ENCODE measurements at regions not wholly inside any gene's neighbourhood (a gene's known extent, or its start where the extent isn't known, plus 50 kb on each side); places are given as distances from the start of the nearest gene placed in this dataset.

GRCh38 chr16:85990861-85991301, 91.9 kb downstream of the IRF8 start:
- DNase-seq (no peak), ATAC-seq (no peak)

GRCh38 chr16:85991425-85991824, 92.5 kb downstream of the IRF8 start:
- no peak for DNase-seq
- no peak for ATAC-seq

GRCh38 chr16:85991856-85992255, 92.9 kb downstream of the IRF8 start:
- DNase-seq: no peak
- no peak for ATAC-seq

- no peak for ATAC-seq
- DNase-seq: no peak
Observed at GRCh38 chr16:85992359-85992758, 93.4 kb downstream of the IRF8 start.

GRCh38 chr16:85992779-85993178, 93.8 kb downstream of the IRF8 start:
- DNase-seq (no peak), ATAC-seq (no peak)

- DNase-seq (no peak), ATAC-seq (no peak)
Observed at GRCh38 chr16:85994492-85995490, 95.8 kb downstream of the IRF8 start.

GRCh38 chr16:85995541-85996423, 96.8 kb downstream of the IRF8 start:
- peak; percentile 51 for DNase-seq
- peak; percentile 42 for ATAC-seq

- peak; percentile 40 for DNase-seq
Observed at GRCh38 chr16:85996843-85997242, 97.9 kb downstream of the IRF8 start.

GRCh38 chr16:85998171-85998867, 99.4 kb downstream of the IRF8 start:
- DNase-seq (no peak), ATAC-seq (no peak)

More at GRCh38 chr16:85996843-85997242, 97.9 kb downstream of the IRF8 start:
- ATAC-seq: no peak

GRCh38 chr16:85998868-85999729, 100.1 kb downstream of the IRF8 start:
- ATAC-seq: peak; percentile 79
- DNase-seq: peak; percentile 19

- DNase-seq (peak; percentile 0), ATAC-seq (no peak)
Observed at GRCh38 chr16:85999778-86000177, 100.8 kb downstream of the IRF8 start.

GRCh38 chr16:86002178-86002900, 103.4 kb downstream of the IRF8 start:
- ATAC-seq (no peak), DNase-seq (peak; percentile 0)

GRCh38 chr16:86007524-86007923, 108.6 kb downstream of the IRF8 start:
- no peak for ATAC-seq

GRCh38 chr16:86010680-86011141, 111.7 kb downstream of the IRF8 start:
- ATAC-seq: no peak
- DNase-seq: no peak

More at GRCh38 chr16:86007524-86007923, 108.6 kb downstream of the IRF8 start:
- DNase-seq: no peak

GRCh38 chr16:86011532-86011931, 112.6 kb downstream of the IRF8 start:
- ATAC-seq (no peak), DNase-seq (no peak)

- ATAC-seq (no peak), DNase-seq (no peak)
Observed at GRCh38 chr16:86012221-86012620, 113.3 kb downstream of the IRF8 start.

GRCh38 chr16:86013867-86014266, 114.9 kb downstream of the IRF8 start:
- DNase-seq: no peak
- ATAC-seq: no peak

- no peak for ATAC-seq
- DNase-seq: no peak
Observed at GRCh38 chr16:86015606-86016005, 116.6 kb downstream of the IRF8 start.

- peak; percentile 44 for ATAC-seq
- DNase-seq: peak; percentile 47
Observed at GRCh38 chr16:86016201-86016965, 117.4 kb downstream of the IRF8 start.
